ENCODE measurements at regions not wholly inside any gene's neighbourhood (a gene's known extent, or its start where the extent isn't known, plus 50 kb on each side); places are given as distances from the start of the nearest gene placed in this dataset.
A peak's percentile ranks its signal among the peaks of the same experiment; 100 is the strongest.
"Not testable (repeated sequence)": the region's sequence is repeated elsewhere in the genome, so short reads cannot be mapped to it uniquely, and the experiment has no call there.

DNA sequence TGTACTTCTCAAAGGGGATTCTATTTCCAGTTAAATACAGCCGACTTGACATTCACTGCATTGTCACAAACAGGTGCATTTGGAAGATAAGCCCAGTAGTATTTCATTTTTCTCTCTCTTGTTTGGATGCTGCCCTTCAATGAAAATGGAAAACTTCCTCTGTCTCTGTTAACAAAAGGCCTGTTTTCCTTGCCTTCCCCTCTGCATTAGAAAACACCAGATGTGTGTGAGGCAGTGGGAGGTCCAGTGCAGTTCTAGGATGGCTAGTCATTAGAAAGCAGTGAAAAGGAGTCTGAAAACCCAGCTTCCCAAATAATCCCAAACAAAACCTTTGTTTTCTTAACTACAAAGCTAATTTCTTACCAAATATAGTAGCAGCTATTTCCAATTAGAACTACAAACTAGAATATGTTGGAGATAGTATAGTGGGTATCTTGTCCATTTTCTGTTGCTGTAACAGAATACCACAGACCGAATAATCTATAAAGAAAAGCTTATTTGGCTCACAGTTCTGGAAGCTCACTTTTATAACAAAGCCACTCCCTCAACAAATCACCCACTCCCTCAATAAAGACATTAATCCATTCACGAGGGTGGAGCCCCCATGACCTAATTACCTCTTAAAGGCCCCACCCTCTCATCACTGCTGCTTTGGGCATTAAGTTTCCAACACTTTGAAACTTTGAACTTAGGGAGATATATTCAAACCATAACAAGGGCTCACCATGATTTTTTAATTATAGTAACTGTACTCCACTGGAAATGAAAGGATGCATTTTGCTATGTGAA, 452.1 kb upstream of the RPS6KA3 start:
- peak in 2 of 56 donors; percentile 0 to 1 for DNase-seq

DNA sequence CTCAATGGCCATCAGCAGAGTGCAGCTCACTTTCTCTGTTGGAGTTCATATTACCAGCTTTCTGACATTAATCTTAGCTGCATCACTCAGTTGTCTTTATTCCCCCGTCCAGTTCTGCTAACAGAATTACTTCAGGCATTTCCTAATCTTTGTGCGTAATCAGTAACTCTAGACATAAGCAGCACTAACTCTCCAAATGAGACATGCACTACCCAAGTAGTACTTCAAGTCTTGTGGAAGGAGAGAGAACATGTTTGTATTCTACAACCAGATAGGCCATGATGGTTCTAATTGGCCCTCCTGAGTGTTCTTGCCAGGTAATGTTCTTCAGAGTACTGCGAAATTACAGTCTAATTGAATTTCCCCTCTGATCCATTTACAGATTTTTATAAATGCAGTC, 448.5 kb upstream of the RPS6KA3 start:
- DNase-seq: no peak

DNA sequence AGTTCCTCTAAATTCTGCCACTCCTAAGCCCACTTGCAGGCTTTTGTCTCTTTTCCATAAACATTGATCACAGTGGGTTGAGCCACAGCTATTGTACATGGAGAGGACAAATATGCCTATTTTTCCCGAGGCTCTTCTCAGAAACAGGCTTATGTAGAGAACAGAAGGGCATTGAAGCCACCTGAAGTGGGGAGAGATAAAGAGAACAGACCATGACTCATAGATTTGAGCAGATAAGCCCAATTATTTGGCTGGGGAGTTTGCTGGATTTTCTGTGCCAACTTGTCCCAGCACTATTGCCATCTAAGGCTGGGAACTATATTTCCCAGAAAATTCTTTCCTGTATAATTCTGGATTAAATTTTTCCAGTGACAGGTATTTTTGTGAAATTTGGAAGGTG, 446.1 kb upstream of the RPS6KA3 start:
- no peak for DNase-seq

- DNase-seq: no peak
These were observed 444.7 kb upstream of the RPS6KA3 start for GRCh38 chrX:20711366-20711765.

GRCh38 chrX:20693078-20693477, 426.4 kb upstream of the RPS6KA3 start:
- no peak for DNase-seq

GRCh38 chrX:20686256-20686655, 419.5 kb upstream of the RPS6KA3 start:
- no peak for DNase-seq

- no peak for DNase-seq
These were observed 418.9 kb upstream of the RPS6KA3 start for GRCh38 chrX:20685652-20686051.

GRCh38 chrX:20681683-20682082, 415.0 kb upstream of the RPS6KA3 start:
- no peak for DNase-seq

GRCh38 chrX:20680998-20681397, 414.3 kb upstream of the RPS6KA3 start:
- no peak for DNase-seq

- no peak for DNase-seq
These were observed 405.8 kb upstream of the RPS6KA3 start for GRCh38 chrX:20672476-20672875.

DNA sequence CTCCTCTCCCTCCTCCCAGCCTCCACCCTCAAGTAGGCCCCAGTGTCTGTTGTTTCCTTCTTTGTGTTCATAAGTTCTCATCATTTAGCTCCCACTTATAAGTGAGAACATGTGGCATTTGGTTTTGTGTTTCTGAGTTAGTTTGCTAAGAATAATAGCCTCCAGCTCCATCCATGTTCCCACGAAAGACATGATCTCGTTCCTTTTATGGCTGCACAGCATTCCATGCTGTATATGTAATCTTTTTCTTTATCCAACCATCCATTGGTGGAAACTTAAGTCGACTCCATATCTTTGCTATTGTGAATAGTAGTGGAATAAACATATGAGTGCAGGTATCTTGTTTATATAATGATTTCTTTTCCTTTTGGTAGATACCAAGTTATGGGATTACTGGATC, 405.0 kb upstream of the RPS6KA3 start:
- DNase-seq: not testable (repeated sequence)

DNA sequence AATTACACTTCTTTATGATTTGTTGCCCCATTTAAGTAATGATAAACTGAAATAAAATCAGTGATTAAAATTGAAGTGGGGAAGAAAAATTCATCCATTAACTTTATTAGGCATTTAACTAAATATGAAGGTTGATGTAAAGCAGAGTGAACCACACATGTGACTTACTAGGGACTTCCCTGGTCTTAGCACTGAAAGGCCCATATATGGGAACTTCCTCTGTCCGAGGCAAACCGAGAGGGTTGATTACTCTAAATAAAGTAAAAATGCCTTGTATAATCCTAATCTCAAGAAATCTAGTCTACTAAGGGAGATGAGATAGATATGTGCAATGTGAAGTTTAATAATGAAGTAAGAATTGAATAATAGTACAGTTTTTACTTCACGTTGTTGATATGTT, 403.9 kb upstream of the RPS6KA3 start:
- no peak for DNase-seq

GRCh38 chrX:20668550-20668949, 401.8 kb upstream of the RPS6KA3 start:
- no peak for DNase-seq

DNA sequence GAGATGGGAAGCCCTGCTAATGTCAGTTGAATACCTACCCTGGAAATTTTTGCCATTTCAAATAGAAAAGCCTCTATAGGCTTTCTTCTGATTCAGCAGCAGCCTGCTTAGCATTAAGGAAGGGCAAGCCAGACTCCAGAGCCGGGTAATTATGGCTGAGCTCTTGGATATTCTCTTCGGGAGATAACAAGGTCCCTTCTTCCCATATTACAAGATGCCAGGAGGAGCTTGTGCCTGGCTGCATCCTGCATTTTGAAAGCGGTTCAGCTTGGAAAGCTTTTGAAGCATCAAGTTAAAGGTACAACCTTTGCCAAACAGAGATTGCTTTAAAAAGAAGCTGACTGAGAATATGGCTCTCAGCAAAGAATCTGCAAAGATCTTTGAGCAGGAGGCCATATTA, 399.6 kb upstream of the RPS6KA3 start:
- no peak for DNase-seq

DNA sequence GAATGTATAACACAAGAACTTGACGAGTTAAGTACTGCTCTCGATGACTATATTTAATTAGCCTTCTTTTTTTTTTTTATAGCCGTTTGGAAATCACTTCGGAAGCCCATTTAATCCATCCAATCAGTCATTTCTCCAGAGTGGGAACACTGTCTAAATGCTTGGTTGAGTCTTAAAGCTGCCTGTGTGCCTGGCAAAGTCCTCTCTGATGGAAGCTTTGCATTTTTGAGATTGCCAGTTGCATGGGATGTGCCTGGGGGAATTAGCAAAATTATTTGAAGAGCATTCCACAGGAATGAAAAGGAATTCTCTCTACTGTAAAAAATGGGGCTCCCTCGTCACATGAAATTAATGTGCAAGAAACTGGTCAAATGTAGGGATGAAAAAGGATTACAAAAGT, 398.8 kb upstream of the RPS6KA3 start:
- DNase-seq: no peak

DNA sequence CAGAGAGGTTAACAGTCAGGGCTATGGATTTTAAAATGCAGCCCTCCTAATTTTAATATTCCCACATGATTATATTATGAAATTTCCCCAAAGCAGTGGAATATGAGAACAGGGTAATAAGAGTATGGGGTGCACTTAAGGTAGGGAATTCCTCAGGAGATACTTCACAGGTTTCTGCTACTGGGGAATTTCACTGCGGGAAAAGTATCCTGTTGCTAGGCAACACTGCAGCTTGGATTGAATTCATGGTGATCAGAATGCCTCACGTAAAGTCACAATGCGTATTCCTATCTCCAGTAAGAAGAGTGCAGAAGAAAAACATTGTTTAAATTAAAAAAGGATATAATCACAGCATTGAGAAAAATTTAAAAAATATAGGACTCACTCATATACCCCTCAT, 398.1 kb upstream of the RPS6KA3 start:
- DNase-seq: peak in 4 of 56 donors; percentile 0 to 21 (median 1)

- no peak for DNase-seq
These were observed 397.4 kb upstream of the RPS6KA3 start for GRCh38 chrX:20664131-20664530.

DNA sequence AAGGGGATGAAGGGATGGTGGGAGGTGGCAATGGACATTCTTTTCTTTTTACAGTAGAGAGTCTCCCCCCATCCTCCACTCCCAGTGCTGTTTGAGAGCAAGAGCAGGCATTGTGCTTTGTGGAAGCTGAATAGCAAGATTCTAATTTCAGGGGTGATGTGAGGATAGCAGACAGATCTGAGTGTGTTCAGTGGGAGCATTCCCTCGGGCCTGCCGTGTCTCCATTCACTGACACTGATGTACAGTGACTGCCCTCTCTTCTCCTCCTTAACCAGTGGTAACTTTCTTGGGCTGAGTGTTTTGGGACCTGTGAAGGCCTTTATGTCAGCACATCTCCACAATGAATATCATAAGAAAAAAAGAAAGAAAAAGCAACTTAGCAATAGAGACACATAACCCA, 396.6 kb upstream of the RPS6KA3 start:
- peak in 5 of 56 donors; percentile 0 to 12 (median 1) for DNase-seq

DNA sequence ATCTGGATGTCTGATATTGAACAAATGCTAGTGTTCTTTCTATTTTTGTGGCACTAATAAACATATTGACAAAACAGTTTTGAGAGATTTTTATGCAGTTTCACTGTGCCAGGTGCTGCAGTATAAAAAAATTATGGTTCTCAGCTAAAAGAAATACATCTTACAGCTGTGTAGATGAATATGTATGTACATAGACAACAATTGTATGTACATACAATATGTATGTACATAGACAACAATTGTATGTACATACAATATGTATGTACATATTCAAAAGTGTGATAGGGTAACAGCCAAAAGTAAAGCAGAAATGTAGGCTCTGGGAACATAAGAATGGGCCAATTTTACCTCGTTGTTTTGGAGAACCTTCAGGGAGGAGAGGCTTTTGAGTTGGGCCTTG, 390.0 kb upstream of the RPS6KA3 start:
- no peak for DNase-seq

- no peak for DNase-seq
These were observed 387.9 kb upstream of the RPS6KA3 start for GRCh38 chrX:20654596-20655106.

DNA sequence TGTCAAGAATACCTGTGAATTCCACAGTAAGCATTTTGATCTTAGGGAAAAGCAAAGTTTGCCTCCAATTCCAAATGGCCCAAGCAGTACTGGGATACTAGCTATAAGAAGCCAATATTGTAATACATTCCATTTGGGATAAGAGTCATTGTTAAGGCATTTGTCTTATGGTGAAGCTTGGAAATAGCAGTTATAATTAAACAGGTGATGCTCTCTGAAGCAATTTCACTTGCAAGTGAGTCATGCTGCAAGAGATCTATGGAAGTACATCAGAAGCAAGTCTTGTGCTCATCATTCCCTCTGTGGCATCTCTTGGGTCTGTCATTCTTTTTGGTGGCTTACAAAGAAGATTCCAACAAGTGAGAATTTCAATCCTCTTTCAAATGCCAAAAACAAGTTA, 386.4 kb upstream of the RPS6KA3 start:
- no peak for DNase-seq

- DNase-seq: no peak
These were observed 375.2 kb upstream of the RPS6KA3 start for GRCh38 chrX:20641954-20642353.

DNA sequence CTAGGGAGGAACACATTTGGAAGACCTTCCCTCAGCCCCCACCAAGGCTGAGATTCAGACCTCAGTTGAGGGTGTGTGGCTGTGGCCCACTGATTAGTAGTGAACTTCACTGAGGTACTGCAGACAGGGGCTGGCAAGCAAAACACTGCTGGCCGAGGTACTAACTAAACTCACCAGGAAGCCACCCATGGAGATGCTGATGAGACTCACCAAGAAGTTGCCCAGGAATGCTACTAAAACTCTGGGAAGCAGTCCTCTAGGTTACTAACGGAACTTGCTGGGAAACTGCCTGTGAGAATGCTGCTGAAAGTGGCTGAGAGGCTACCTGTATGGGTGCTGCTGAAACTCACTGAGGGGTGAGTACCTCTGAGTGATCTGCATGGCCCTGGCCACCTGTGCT, 372.4 kb upstream of the RPS6KA3 start:
- no peak for DNase-seq

DNA sequence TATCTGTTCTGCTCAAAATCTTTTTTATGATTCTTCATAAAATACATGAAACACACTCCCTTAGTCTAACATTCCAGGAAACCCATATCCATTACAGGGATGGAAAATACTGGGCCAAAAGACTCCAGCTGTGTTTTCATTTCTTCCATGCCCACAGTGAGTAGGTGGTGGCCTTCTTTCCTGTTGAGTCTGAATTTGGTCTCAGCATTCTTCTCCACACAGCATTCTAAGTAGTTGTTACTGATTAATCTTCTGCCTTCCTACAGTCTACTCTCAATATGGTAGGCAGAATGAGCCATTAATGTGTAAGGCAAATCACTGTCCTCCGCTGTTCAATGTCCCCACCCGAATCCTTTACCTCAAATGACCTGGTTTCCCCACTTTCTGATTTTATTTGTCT, 370.6 kb upstream of the RPS6KA3 start:
- DNase-seq: no peak

Data from nucleus accumbens (tissue), 56 donors.